Cardiac muscle cell (in vitro differentiated cells and primary cell): ENCODE measurements at regions not wholly inside any gene's neighbourhood (a gene's known extent, or its start where the extent isn't known, plus 50 kb on each side); places are given as distances from the start of the nearest gene placed in this dataset.

Experiments
- DNase-seq, 2 donors: peaks; one replicate each; pipeline versions ENCODE4 v3.0.0 to v3.0.0-alpha.2; 2010 to 2017; ENCODE audit warnings: low read depth in 1 of 2, low spot score in 1 of 2
- H3K27ac ChIP-seq: fragments of 200-600 bp; sonication (generic); 2 replicates; pipeline ENCODE4 v1.5.1; 2016
- H3K27me3 ChIP-seq: fragments of 200-600 bp; sonication (generic); 2 replicates; pipeline ENCODE4 v1.6.0; 2016; ENCODE audit warnings: control low read depth
- H3K36me3 ChIP-seq: fragments of 200-600 bp; sonication (generic); 2 replicates; pipeline ENCODE4 v1.5.1; 2016; ENCODE audit warnings: control low read depth
- H3K4me1 ChIP-seq: fragments of 200-600 bp; sonication (generic); 2 replicates; pipeline ENCODE4 v1.8.1; 2017; ENCODE audit warnings: low read depth, mild to moderate bottlenecking, mixed run types
- H3K4me3 ChIP-seq: fragments of 200-600 bp; sonication (generic); 2 replicates; pipeline ENCODE4 v1.5.1; 2016; ENCODE audit warnings: mild to moderate bottlenecking
- H3K9me3 ChIP-seq: fragments of 200-600 bp; sonication (generic); 2 replicates; pipeline ENCODE4 v1.5.1; 2017; ENCODE audit warnings: low read depth, mild to moderate bottlenecking, control low read depth
- CTCF ChIP-seq: IDR thresholded peaks from 2 replicates; pipeline ENCODE4 v1.5.1; 2012; ENCODE audit warnings: low read depth, mild to moderate bottlenecking, low read length

DNA sequence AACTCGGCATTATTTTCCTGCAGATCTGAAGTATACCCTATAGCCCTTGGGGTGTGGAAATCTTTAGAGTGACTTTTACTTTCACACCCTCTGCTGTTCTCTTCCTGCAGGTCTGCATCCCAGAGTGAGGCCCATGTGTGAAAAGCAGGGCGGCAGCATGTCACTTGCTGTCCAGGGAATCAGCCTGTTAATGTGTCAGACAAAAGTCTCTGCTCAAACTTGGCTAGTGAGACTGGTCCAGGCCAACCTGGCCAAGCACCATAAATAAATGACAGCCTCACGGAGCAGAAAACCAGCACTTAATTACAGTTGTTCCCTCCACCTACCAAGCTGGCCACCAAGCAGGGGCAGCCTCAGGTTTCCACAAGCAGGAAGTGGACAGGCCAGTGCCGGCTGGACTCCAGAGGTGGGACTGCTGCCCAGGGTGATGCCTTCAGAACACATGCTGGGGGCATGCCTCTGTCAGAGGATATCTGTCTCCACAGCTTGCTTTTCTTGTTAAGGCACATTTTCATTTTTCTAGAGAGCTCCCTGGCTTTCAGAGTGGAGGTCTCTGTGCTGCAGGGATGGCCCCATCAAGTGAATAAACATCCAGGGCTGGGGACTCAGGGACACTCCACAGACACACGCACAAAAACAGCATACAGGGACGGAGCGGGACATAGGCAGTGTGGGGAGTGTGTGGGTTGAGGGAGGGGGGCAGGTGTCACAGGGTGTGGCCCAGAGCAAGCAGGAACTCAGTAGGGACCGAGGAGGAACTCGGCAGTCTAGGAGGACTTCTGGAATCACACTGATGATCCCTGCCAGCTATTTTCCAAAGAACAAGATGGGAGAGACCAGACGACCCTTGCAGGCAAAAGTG lies 243.8 kb upstream of the IRX1 start:
- no peak for DNase-seq
- Histone ChIP-seq H3K27ac (no peak overlapping the region), H3K27me3 (no peaks in the 10 kb centered on the region), H3K4me3 (no peak overlapping the region), H3K9me3 (no peaks in the 10 kb centered on the region), H3K36me3 (no peaks in the 10 kb centered on the region), H3K4me1 (peaks cover 7% of the 10 kb centered on the region)
- TF ChIP-seq CTCF = no peak

GRCh38 chr5:3350781-3351180 lies 244.9 kb upstream of the IRX1 start:
- Histone ChIP-seq H3K27me3 (no peaks in the 10 kb centered on the region), H3K9me3 (no peaks in the 10 kb centered on the region), H3K36me3 (no peaks in the 10 kb centered on the region), H3K4me3 (no peak overlapping the region), H3K4me1 (peaks cover 7% of the 10 kb centered on the region), H3K27ac (no peak overlapping the region)
- DNase-seq = no peak
- no peak for TF ChIP-seq CTCF

GRCh38 chr5:3349704-3350565 lies 245.7 kb upstream of the IRX1 start:
- no peaks in the 10 kb centered on the region for H3K27me3 ChIP-seq
- no peak for DNase-seq
- no peak for TF ChIP-seq CTCF
- no peaks in the 10 kb centered on the region for H3K9me3 ChIP-seq
- no peaks in the 10 kb centered on the region for H3K36me3 ChIP-seq
- no peak overlapping the region for H3K27ac ChIP-seq
- H3K4me3 ChIP-seq = no peak overlapping the region
- H3K4me1 ChIP-seq = peaks cover 3% of the 10 kb centered on the region

GRCh38 chr5:3348576-3349535 lies 246.8 kb upstream of the IRX1 start:
- TF ChIP-seq CTCF = no peak
- Histone ChIP-seq H3K9me3 (no peaks in the 10 kb centered on the region), H3K4me1 (no peaks in the 10 kb centered on the region), H3K27ac (no peak overlapping the region), H3K4me3 (no peak overlapping the region), H3K27me3 (no peaks in the 10 kb centered on the region), H3K36me3 (no peaks in the 10 kb centered on the region)
- DNase-seq = no peak

DNA sequence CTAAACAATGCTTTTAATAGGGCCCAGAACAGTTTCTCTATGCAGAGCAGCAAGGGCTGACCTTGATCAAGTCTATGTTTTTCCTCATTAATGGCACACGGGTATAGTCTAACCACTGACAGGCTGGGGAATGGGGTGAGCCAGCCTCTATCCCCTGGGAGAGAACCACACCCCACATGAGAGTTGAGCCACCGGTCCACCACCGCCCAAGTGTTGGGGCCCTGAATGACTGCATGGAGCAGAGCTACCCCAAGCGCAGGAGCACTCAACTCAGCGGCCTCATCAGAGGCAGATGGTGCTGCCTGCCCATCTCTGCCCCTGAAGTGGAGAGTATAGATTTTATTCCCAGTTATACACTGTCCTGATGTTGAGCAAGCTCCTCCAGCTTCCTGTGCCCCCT lies 247.9 kb upstream of the IRX1 start:
- no peak for DNase-seq

More for the DNA sequence above, 247.9 kb upstream of the IRX1 start:
- H3K9me3 ChIP-seq = no peaks in the 10 kb centered on the region
- TF ChIP-seq CTCF = no peak
- H3K36me3 ChIP-seq = no peaks in the 10 kb centered on the region
- H3K27me3 ChIP-seq = no peaks in the 10 kb centered on the region
- H3K4me1 ChIP-seq = no peaks in the 10 kb centered on the region
- no peak overlapping the region for H3K4me3 ChIP-seq
- no peak overlapping the region for H3K27ac ChIP-seq
